GM19240 (cell line): ENCODE measurements at regions not wholly inside any gene's neighbourhood (a gene's known extent, or its start where the extent isn't known, plus 50 kb on each side); places are given as distances from the start of the nearest gene placed in this dataset.
A peak's percentile ranks its signal among the peaks of the same experiment; 100 is the strongest.

Experiments used
- DNase-seq: peaks from one replicate; pipeline ENCODE4 v3.0.0; 2011; ENCODE audit warnings: low spot score; ENCODE audit not compliant: insufficient read length

DNA sequence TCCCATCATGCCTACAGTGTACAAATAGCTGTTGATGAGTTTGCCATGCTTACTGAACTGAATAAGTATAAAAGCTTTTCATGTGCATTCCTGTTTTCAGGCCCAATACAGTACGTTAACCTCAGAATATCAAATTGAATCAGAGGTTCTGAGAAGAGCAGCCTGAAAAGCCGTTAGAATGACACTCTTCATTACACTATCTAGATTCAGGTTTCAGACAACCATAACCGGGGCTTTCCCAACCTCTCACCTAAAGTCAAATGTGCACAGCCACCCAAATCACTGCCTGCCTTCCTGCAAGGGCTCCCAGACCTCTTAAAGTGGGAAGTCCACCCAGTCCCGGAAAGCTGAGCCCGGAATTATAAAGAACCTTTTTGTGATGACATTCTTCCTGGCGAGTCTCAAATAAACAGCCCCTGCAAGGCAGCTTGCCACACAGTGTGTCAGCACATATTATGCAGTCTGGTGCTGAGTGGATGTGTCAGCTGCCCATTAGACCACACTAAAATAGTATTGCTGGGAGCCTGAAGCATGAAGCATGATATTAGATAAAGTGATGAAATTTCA, 245.8 kb downstream of the TLE4 start:
- DNase-seq: peak; percentile 33

DNA sequence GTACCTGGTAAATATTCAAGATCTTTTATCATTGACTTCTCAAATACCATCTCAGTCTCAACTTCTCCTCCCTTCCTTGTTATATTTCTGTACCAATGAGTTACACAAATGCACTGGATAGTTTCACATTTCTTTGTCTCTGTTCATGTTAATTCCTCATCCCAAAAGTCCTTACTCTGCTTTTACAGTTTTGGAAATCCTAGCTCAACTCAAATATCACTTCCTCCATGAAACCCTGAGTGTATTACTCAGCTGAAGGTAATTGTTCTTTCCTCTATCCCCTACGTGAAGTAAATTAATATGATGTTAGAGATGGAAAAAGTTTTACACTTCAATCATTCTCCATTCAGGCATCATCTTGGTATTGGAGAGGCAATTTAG, 241.5 kb downstream of the TLE4 start:
- no peak for DNase-seq

DNA sequence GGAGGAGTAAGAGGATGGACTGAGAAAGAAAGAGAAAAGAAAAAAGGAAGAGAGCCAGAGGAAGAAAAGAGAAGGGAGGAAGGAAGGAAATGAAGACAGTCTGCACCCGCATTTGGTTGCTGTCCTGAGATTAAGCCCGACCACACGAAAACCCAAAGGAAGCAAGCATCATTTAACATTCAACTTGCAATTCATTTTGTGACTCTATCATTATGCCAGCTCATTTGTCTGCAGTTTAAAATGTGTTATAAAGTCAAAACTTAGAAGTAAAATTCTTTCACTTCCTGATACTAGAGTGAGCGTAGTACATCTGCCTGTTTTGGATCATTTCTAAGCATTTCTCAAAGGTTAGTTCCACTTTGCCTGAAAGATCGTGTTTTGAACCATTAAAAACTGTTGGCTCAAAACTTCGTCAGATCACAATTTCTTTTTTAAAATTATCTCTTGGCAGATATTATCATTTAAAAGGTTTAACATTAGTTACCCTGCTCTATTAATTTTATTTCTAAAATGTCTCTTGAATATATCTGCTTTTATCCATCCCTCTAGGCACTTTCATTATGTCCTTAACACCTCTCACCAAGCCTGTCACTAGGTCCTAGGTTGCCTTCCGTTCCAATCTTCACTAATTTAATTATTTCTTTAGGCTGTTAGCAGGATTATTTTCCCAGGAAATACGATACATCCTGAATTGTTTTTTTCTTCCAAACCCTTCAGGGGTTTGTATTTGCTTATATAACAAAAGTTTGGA, 240.9 kb downstream of the TLE4 start:
- no peak for DNase-seq

DNA sequence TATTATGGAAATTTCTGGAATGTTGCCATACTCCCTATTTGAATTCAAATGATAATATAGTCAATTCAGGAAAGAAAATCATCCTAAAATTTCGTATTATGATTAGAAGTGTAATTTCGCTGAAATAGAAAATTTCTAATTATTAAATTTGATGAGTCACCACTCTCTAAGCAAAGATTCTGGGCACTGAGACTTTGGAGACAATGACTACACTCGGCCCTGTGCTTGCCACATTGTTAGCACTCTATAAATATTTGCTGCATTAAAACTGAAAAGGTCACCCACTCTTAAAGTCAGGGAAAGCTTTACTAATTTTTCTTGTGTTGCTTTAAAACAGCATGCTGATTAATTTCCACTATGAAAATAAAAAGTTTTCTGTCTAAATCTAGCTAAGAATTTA, 240.3 kb downstream of the TLE4 start:
- no peak for DNase-seq

DNA sequence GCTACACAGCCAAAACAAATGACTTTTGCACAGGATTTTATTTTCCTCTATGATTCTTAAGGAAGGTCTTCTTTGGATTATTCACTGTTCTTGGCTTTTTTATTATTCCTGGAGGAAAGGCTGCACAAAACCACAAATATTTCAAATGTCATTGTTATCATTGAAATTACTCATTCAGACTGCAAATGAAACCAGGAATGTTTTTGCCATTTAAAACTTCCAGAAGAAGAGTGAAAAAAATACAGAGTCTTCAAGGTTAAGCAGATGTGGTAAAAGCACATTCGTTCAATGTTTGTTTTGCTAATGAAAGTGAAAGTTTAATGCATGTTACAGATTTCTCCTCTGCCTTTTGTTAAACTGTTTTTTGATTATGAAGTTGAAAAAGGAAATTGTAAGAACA, 238.2 kb downstream of the TLE4 start:
- DNase-seq: no peak

DNA sequence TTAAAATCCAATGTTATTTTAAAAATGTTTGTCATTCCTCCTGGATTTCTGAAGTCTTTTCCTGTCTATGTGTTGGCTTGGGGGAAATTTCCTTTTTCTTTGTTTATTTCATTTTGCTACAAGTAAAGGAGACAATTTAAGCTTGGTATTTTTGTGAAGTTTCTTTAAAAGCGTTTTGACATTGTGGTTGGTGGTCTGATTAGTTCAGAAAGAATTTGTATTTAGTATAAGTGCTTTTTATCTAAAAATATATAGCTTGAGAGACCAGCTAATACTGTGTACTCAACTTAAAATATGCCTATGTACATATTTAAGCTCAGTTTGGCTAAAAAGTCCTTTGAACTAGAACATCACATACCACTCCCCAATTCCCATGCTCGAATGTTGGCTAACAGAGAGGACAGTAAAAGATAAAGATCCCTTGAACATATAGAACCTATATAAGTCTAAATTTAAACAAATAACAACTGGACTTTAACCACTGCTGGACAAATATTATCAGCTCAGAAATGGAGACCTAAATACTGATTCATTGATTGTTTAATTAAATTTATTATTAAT, 237.6 kb downstream of the TLE4 start:
- no peak for DNase-seq

DNA sequence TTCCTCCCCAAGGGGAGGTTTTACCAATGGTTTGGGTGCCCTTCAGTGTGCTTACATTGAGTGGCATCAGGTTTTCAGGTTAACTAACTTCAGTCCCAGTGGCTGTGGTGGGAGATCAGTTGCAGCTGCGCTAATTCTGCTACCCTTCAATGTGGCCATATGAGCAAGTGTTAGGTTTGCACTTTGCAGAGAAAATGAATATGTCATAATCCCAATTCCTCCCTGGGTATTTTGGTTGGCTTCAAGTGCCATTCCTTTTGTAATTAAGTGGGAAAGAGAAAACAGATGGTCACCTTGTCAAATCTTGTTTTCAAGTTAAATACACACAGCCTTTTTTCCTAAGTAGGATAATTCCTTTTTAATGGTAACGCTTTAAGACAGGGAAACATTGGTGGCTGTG, 236.2 kb downstream of the TLE4 start:
- DNase-seq: no peak

DNA sequence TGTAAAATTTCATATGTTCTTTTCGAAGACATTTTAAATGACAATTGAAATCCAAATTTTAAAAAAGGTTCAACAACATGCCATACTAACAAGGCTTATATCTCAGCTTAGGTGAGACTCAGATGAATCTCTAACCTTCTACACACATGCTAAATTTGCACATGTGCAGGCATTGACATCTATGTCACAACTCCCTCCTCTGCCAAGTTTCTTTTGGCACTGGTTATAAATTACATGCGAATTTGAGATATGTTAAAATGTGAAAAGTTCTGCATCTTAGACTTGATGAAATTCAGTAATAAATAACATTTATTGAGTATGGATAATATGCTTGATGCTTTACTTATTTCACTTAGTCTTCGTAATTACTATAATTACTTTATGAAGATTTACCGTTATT, 234.3 kb downstream of the TLE4 start:
- no peak for DNase-seq

DNA sequence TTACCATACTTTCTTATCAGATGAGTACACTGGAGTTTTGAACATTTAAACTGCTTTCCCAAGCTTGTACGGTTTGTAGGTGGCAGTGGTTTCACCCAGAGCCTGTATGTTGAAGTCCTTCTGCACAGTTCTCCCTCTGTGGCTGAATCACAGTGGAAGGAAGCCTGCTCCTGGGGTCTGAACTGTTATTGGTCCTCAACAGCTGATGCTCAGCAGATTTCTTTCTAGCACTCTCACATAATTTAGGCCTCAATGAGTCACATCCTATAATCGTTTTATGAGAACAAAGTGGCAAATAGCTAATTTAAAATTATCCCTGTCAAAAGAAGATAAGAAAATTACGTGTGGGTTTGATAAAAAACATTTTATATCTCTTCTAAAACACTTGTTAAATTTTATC, 229.7 kb downstream of the TLE4 start:
- no peak for DNase-seq

DNA sequence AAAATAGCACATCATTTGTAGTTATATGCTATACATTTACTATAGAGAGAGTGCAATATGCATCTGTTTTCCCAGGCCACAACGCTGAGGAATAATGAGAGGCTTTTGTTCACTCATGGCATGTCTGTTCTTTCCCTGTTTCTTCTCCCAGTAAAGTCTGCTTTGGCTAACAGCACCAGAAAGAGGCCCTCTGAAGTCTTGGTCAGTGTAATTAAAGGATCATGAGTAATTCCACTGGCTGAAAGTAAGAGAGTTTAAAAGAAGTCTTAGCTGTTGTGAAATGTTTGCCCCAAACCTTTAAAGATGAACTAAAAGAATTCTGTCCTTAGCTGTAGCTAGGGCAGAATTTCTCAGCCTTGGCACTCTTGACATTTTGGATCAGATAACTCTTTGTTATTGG, 228.8 kb downstream of the TLE4 start:
- DNase-seq: no peak

DNA sequence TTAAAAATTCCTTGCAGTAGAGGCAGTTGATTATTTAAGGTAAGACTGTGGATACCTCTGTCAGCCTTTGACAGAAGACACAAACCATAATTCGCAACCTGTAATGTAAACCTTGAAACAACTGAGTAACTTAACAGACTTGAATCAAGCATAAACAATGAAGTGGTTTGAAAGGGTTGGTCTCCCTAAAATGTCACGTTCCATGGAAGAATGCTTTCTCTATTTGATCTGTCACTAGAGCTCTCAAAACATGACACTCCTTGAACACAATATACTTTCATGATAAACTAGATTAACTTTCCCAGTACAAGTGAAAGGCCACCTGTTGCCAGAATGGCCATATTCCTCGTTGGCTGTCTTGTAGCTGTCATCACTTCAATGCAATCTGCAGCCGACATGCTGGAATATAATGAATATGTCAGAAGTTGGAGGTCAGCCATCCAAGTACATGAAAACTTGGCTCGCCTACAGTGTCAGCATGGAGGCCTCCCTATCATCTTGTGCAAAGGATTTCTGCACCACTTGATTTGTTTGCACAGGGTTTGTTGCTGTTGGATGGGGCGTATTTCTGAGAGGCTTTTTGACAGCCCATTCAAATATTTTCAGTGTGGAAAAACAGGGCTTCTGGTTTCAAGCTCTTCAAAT, 228.0 kb downstream of the TLE4 start:
- no peak for DNase-seq

DNA sequence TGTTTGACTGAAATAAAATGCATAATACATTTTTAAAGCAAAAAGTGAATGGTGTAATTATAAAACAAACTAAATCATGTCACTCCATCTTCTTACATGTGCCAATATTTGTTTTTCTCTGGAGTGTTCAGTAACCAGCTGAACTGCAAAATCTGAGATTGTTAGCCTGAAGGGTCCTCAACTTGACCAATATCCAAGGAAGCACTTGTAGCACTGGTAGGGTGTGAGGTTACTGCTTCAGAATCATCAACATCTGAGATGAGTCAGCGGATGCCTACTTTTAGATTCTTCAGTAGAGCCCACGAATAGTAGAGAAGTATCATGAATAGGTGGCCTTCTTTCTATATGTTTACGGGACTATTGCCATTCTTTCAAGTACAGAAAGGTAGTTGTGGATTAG, 226.7 kb downstream of the TLE4 start:
- no peak for DNase-seq

DNA sequence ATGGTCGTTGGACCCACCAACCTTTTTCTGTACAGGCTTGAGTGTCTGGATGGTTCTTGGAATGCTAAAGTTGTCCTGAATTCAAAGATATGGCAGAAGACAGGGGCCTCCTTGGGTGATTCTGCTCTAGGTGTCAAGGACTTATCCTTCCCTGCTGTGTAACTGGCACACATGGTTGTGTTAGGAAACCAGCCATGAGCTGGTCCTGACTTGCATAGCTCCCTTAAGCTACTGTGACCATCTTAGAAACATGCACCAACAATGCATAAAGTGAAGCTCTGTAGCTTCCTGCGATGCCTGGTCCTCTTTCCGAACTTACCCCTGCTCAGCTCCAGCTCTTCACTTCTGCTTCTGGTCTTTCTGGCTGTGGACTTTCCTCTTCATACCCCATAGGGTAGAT, 224.6 kb downstream of the TLE4 start:
- DNase-seq: no peak

DNA sequence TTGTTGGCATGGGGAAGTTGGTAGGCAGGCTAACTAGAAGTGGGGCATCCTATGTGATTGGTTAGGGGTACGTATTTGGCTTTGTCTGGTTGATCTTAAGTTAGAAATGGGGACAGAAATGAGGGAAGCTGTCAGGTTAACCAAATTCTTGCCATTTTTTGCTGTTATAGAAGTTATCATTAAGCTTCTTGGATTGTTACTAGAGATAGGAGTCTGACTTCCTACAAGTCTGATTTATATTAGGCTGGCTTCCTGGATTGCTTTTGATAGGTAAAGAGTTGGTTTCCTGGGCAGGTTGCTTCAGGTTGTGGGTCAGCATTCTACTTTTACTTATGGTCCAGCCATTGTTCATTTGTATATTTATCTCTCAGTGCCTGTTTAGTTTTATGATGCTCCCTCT, 216.9 kb downstream of the TLE4 start:
- DNase-seq: no peak

DNA sequence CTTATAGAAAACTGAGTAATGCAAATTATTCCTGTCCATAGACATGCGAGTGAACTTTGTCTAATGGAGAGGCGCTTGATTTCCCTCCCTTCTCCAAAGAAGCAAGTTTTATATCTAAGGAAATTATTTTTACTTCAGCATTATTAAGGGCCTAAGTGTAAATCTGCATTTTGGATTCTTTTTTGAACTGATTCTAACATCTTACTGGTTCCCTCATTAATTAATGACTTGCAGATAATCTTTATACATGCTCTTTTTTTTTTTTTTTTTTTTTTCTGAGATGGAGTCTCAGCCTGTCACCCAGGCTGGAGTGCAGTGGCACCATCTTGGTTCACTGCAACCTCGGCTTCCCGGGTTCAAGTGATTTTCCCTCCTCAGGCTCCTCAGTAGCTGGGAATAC, 209.5 kb downstream of the TLE4 start:
- no peak for DNase-seq

DNA sequence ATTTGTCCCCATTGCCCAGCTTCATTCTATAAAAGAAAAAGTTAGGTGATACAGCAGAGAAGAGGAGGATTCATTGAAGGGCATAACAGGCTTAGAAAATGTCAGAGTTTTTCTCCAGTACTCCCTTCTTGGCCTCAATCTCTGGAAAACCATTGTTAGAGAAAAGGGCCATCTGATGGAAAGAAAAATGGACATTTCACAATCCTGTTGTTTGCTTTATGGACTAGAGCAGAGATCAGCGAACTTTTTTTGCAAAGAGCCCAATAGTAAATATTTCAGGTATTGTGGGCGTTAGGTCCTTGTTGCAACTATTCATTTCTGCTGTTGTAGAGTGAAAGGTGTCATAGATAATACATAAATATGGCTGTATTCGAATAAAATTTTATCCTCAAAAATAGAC, 208.8 kb downstream of the TLE4 start:
- no peak for DNase-seq

DNA sequence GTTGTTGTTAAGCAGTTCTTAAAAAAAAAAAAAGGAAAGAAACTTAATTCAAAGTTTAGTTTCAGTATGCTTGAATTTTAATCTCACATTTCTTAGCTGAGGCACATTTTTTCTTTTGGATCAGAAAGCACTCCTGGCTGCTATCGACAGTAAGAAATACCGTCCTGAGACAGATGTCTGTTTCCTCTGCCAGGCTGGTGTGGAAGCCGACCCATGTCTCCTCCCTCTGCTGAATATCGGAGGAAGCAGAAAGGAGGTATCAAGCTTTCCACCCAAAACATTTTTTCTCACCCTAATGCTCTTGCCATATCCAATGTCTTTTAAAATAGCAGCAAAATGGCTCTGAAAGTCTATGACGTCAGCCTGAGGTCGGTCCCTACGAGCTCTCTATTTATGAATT, 208.1 kb downstream of the TLE4 start:
- no peak for DNase-seq

DNA sequence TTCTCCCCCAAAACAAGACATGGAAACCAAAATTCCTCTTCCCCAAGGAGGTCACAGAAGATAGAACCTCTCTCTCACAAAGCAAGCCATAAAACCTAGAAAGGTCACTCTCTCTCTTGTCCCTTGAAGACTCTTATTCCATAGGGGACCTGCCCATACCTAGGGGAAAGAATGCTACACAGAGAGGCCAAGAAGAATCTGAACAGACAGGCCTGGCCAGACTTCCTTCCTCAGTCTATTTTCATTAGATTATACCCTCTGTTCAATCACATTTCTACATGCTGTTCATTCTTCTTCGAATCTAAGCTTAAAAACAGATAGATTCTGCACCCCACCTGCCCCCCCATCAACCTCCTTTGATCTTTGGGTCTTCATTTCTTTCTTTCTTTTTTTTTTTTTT, 206.8 kb downstream of the TLE4 start:
- no peak for DNase-seq

DNA sequence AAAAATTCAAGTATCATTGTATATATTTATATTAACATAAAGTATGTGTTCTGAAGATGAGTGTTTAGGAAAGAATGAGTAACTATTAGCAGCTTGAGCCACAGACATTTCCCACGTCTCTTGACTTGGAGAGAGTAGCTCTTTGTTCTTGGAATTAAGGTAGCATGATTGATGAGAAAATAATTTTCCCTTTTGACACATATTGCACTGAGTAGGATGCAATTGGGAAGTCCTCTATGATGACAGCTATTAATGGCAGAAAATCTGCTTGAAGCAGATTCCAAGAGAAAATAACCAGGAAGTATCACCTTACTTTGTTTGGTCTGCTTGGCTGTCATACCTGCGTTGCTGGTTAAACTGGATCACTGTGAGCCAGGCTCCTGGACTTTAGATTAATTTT, 204.8 kb downstream of the TLE4 start:
- no peak for DNase-seq
